ENCODE measurements at regions not wholly inside any gene's neighbourhood (a gene's known extent, or its start where the extent isn't known, plus 50 kb on each side); places are given as distances from the start of the nearest gene placed in this dataset.

DNA sequence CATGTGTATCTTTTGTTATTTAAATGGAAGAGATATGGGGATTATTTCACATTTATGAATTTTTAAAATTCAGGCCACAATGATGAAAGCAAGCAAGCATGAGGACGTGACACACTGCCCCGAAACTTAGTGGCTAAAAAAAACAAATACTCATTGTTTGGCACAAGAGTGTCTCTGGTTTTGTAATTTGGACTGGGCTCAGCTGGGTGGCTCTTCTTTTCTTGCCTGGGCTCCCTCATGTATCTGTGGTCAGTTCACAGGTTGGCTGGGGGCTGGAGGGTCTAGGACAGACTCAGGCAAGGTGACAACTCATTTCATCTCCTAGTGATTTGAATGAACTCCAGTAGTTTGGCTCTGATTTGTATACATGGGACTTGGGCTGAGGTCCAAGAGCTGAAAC lies 238.4 kb upstream of the PRKX start:
- DNase-seq, result no peak
- no peaks in the 10 kb centered on the region for H3K9me3 ChIP-seq (replicated peaks in 1 of 3)
- no peak for TF ChIP-seq POLR2A (IDR thresholded peaks at IDR 0.05)
- TF ChIP-seq, protein P1, sequence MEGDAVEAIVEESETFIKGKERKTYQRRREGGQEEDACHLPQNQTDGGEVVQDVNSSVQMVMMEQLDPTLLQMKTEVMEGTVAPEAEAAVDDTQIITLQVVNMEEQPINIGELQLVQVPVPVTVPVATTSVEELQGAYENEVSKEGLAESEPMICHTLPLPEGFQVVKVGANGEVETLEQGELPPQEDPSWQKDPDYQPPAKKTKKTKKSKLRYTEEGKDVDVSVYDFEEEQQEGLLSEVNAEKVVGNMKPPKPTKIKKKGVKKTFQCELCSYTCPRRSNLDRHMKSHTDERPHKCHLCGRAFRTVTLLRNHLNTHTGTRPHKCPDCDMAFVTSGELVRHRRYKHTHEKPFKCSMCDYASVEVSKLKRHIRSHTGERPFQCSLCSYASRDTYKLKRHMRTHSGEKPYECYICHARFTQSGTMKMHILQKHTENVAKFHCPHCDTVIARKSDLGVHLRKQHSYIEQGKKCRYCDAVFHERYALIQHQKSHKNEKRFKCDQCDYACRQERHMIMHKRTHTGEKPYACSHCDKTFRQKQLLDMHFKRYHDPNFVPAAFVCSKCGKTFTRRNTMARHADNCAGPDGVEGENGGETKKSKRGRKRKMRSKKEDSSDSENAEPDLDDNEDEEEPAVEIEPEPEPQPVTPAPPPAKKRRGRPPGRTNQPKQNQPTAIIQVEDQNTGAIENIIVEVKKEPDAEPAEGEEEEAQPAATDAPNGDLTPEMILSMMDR (IDR thresholded peaks at IDR 0.05), result no peak
- peaks cover 5% of the 10 kb centered on the region for H3K27me3 ChIP-seq
- no peak overlapping the region for H3K4me3 ChIP-seq
- no peaks in the 10 kb centered on the region for H3K4me1 ChIP-seq (replicated peaks in 1 of 2)
- no peak overlapping the region for H3K27ac ChIP-seq
- 74 to 91% (median 85%) methylated on average over 2 of the region's 2 CpGs for WGBS, 4 donors
- H3K36me3 ChIP-seq (replicated peaks in 1 of 2), result no peaks in the 10 kb centered on the region
- intact Hi-C loops (cut with DNase I), result no loop called here

DNA sequence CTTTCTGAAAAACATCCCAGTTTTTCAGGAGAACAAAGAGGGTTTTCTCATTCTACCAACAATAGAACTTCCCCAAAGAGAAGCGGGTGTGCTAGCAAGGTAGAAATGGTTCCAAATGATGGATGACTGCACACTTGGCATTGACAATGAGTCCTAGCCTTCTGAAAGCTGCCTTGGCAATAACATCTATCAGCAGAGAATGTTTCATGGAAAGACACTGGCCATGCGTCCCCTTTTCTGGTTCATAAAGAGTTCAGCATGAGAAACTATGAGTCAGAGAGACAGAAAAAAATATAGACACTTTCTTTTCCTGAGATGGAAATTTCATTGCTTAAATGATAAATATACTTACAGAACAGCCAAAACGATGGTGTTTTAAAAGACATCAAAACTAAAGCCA lies 236.9 kb upstream of the PRKX start:
- no peak for DNase-seq
- WGBS, 4 donors, result 36 to 71% (median 58%) methylated on average over 1 to 3 of the region's 3 CpGs

DNA sequence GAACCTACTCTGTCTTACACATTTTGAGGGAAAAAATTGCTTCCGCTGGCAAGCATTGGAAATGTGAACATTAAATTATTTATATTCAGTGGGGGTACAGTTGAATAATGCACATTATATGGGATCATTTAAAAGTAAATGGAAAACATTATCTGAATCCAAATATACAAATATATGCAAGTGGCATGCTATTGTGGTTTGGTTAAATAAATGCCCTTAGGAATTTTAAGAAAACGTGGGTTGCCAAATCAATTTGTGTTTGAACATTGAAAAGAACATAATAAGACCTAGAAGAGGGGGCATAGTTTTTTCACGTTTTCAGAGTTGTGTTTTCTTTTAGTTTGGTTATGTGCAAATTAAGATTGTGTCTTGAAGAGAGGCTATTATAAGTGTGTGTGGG lies 230.5 kb upstream of the PRKX start:
- no peak for TF ChIP-seq POLR2A (IDR thresholded peaks at IDR 0.05)
- TF ChIP-seq, protein P1 (IDR thresholded peaks at IDR 0.05), result no peak
- WGBS, 4 donors, result 64 to 70% (median 66%) methylated on average over 3 of the region's 3 CpGs

More for the DNA sequence above, 236.9 kb upstream of the PRKX start:
- intact Hi-C loops (cut with DNase I), result no loop called here
- H3K36me3 ChIP-seq (replicated peaks in 1 of 2), result no peaks in the 10 kb centered on the region
- H3K9me3 ChIP-seq (replicated peaks in 1 of 3), result no peaks in the 10 kb centered on the region
- no peak for TF ChIP-seq POLR2A (IDR thresholded peaks at IDR 0.05)
- TF ChIP-seq, protein P1 (IDR thresholded peaks at IDR 0.05), result no peak
- no peak overlapping the region for H3K4me3 ChIP-seq
- H3K4me1 ChIP-seq (replicated peaks in 1 of 2), result no peaks in the 10 kb centered on the region
- H3K27ac ChIP-seq, result no peak overlapping the region
- peaks cover 5% of the 10 kb centered on the region for H3K27me3 ChIP-seq

DNA sequence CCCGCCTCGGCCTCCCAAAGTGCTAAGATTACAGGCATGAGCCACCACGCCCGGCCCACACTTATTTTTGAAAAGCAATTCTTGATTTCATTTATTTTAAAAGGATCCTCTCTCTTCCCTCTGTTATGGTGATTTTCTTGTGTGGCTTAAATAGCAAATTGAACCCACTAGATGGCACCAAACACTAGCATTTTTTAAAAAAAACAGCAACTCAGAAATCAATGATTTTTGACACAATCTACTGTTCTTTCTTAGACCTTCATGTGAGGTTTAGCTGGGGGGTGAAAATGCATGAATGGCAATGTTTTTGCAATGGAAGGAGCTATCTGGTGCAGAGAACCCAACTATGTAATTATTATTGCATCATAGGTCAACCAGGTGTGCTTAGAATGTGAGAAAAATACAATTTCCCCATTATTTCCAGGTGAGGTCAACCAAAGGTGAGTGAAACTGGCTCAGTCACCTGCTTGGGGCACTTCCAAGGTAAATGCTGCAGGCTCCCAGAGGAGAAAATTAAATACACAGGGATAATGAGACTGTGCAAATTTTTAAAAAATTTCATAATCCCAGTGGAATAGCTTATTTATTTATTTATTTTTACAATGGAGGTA lies 226.7 kb upstream of the PRKX start:
- WGBS, 4 donors, result 16 to 27% (median 18%) methylated on average over 4 of the region's 4 CpGs
- no peaks in the 10 kb centered on the region for H3K36me3 ChIP-seq (replicated peaks in 1 of 2)
- no peaks in the 10 kb centered on the region for H3K27me3 ChIP-seq
- DNase-seq, result no peak
- no peak overlapping the region for H3K4me3 ChIP-seq
- no peaks in the 10 kb centered on the region for H3K4me1 ChIP-seq (replicated peaks in 1 of 2)
- intact Hi-C loops (cut with DNase I), result no loop called here
- H3K9me3 ChIP-seq (replicated peaks in 1 of 3), result no peaks in the 10 kb centered on the region
- TF ChIP-seq POLR2A (IDR thresholded peaks at IDR 0.05), result no peak
- TF ChIP-seq, protein P1 (IDR thresholded peaks at IDR 0.05), result peak in 3 of 6 experiments; percentile 19 to 50 (median 31)
- H3K27ac ChIP-seq, result no peak overlapping the region

More for the DNA sequence above, 230.5 kb upstream of the PRKX start:
- H3K27me3 ChIP-seq, result no peaks in the 10 kb centered on the region
- H3K4me3 ChIP-seq, result no peak overlapping the region
- no peaks in the 10 kb centered on the region for H3K36me3 ChIP-seq (replicated peaks in 1 of 2)
- no peak for DNase-seq
- H3K27ac ChIP-seq, result no peak overlapping the region
- H3K4me1 ChIP-seq (replicated peaks in 1 of 2), result no peaks in the 10 kb centered on the region
- intact Hi-C loops (cut with DNase I), result no loop called here
- H3K9me3 ChIP-seq (replicated peaks in 1 of 3), result no peaks in the 10 kb centered on the region
